GM18868 (cell line): ENCODE measurements at regions not wholly inside any gene's neighbourhood (a gene's known extent, or its start where the extent isn't known, plus 50 kb on each side); places are given as distances from the start of the nearest gene placed in this dataset.

Experiments used
- ATAC-seq: cut with Tn5 transposase; IDR thresholded peaks from one replicate; pipeline ENCODE4 v1.9.1; 2021; ENCODE audit warnings: mild to moderate bottlenecking, moderate library complexity; ENCODE audit not compliant: unreplicated experiment

GRCh38 chr7:13518738-13519137 is 470.7 kb downstream of the ETV1 start:
- ATAC-seq: no peak

GRCh38 chr7:13524076-13524475 is 465.4 kb downstream of the ETV1 start:
- ATAC-seq: no peak

GRCh38 chr7:13532028-13532753 is 457.3 kb downstream of the ETV1 start:
- no peak for ATAC-seq

GRCh38 chr7:13538669-13539068 is 450.8 kb downstream of the ETV1 start:
- ATAC-seq: no peak

DNA sequence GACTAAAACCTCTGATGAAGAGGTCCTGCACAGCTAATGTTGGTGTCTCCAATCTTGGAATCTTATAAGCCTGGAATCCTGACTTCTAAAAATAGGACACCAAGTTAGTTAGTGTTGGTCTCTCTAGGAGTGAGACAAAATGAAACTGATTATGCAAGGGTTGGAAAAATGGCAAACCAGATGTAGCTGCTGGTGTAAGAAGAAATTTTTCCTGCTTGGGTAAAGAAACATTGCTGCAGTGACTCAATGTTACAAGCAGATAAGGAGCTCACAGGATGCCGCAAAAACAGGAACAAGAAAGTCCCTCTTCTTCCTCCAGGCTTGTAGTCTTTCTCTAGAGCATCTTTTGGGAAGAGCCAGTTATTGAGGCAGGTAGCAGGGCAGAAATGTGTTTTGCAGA is 449.0 kb downstream of the ETV1 start:
- no peak for ATAC-seq

DNA sequence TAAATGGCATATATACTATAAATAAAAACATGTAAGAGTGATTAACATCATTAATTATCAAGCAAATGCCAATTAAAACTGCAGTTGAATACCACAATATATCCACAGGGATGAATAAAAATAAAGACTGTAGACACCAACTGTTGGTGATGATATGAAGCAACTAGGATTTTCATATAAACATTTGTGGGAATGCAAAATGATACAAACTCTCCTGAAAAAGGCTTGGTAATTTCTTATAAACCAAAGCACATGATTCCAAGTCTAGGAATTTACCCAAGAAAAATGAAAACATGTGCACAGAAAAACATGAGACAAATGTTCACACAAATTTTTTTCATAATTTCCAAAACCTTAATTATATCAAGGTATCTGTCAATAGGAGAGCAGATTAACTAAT is 448.1 kb downstream of the ETV1 start:
- ATAC-seq: no peak

- no peak for ATAC-seq
Observed at GRCh38 chr7:13542451-13542850, 447.0 kb downstream of the ETV1 start.

DNA sequence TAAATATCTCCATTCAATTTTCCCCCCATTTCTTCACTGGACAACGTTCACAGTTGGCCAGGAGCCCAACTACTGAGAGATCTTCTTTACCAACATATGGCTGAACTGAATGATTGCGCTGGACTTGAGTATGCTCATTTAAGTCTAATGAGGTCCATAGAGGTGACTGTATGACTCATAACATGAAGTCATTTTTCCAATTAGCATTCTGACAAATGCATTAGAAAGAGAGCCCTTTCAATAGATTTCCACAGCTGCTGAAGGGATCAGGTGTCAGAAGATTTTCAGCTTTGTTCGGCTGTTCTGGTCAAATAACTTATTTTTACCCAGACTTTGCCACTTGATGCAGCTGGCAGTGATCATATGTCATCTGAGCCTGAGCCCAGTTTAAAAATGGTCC is 438.0 kb downstream of the ETV1 start:
- ATAC-seq: no peak

DNA sequence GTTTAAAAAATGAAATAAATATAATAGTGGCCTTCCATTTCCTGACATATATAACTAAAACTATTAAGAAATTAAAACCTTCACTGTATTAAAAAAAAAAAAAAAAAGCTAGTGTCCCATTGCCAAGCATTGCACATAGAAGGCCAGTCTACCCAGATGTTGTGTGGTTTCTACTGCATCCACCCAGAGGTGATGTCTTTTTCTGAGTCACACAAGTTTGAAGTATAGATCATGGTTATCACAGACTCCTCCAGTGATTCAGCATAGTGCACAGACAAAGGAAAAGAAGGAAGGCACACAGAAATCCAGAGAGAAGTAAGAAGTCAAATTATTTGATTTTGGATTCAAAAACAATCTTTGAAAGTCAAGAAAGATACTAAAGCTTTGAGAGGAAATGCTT is 429.0 kb downstream of the ETV1 start:
- ATAC-seq: no peak

- no peak for ATAC-seq
Observed at GRCh38 chr7:13563257-13563656, 426.2 kb downstream of the ETV1 start.

- no peak for ATAC-seq
Observed at GRCh38 chr7:13563680-13564079, 425.8 kb downstream of the ETV1 start.

- no peak for ATAC-seq
Observed at GRCh38 chr7:13577566-13578145, 411.8 kb downstream of the ETV1 start.

- no peak for ATAC-seq
Observed at GRCh38 chr7:13578294-13578693, 411.2 kb downstream of the ETV1 start.

- no peak for ATAC-seq
Observed at GRCh38 chr7:13581097-13581496, 408.4 kb downstream of the ETV1 start.

- ATAC-seq: no peak
Observed at GRCh38 chr7:13593854-13594253, 395.6 kb downstream of the ETV1 start.

DNA sequence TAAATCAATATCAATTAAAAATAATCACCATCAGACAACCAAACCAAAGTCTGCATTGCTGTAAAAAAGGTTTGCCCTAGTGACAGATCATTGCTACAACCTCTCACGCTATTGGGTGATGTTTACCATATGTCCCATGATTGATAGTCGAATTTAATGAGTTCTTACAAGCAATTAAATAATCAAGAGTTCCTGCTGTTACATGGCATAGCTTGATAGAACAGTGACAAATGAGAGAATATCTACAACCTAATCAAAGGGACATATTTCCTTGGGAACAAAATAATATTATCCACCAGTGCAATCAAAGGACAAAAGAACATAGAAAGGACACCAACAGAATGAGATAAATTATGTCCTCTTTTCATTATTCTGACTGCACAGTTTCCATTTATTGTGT is 387.4 kb downstream of the ETV1 start:
- no peak for ATAC-seq

DNA sequence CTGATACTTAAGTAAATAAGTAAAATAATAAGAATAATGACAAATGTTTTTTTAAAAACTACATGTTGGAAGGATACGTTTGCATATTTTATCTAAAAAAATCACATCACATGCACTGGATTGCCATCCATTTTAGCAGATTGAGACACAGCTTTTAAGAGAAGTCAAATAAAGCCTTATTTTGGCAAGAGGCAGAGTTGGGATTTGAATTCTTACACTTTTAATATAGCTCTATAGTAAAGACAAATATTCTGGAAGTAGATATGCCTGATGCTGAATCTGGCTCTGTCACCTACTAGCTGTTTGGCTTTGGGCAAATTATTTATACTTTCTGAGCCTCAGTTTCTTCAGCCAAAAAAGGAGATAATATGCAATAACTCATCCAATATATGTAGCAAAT is 386.4 kb downstream of the ETV1 start:
- ATAC-seq: no peak

DNA sequence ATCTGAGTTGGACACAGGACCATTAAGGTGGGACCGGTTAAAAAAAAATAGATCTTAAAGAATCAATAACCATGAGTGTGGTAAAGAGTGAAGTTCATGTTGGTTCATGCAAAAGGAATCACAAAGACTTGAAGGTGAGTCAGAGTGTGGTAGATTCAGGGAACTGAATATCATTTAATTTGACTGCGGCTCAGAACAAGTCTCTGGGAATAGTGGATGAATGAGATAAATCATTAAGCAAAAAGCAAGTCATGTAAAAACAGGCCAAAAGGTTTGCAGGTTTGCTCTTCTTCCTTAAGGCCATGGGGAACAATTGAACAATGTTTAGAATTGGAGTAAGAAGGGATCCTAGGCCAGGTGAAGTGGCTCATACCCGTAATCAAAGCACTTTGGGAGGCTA is 385.8 kb downstream of the ETV1 start:
- ATAC-seq: no peak

DNA sequence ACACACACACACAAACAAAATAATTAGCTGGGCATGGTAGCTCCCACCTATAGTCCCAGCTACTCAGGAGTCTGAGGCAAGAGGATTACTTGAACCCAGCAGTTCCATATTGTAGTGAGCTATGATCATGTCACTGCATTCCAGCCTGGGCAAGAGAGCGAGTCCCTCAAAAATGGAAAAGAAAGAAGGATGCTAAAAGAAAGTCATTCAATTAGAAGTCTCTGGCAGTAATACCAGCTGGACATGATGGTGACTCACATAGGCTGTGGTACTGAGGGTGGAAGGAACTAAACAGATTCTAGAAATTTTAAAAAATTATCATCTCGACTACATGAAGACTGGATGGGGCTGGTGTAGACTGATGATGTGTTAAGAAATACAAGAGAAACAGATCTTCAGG is 385.3 kb downstream of the ETV1 start:
- ATAC-seq: no peak

- ATAC-seq: no peak
Observed at GRCh38 chr7:13610372-13610771, 379.1 kb downstream of the ETV1 start.

DNA sequence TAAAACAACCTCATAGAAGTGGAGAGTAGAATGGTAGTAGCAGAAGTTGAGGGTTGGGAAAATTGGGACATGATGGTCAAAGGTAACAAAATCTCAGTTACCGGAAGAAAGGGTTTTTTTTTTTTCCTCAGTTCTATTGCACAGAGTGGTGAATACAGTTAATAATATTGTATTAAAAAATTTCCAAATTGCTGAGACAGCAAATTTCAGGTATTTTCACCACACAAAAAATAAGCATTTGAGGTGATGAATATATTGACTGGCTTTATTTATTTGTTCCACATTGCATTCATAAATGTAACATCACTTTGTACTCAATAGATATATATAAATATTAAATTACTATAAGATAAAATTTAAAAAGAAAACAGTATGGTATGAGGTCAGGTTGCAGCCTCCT is 373.8 kb downstream of the ETV1 start:
- ATAC-seq: no peak

DNA sequence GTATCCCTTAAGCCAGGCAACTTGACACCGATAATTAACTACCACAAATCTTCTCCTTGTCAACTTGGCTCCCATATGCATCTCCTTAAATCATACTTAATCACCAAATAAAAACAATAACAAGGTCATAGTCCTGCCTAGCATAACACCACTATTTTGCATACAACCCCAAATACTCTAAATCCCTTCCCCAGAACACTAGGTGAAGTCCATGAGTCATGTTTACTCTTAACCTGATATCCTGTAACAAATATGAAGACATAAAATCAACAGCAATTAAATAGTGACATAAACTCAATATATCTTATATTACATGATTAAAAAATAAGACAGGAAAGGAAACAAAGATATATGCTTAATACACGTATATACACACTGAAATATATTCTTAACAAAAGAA is 362.0 kb downstream of the ETV1 start:
- ATAC-seq: no peak
